DMS114 treated with DMSO at 0.1 percent for 48 hours (cell line): ENCODE measurements at regions not wholly inside any gene's neighbourhood (a gene's known extent, or its start where the extent isn't known, plus 50 kb on each side); places are given as distances from the start of the nearest gene placed in this dataset.
A peak's percentile ranks its signal among the peaks of the same experiment; 100 is the strongest.

ENCODE experiments used
- DNase-seq: peaks from one replicate; lab custom pipeline; 2025; ENCODE audit not compliant: unreplicated experiment; lab: John Stamatoyannopoulos, UW

DNA sequence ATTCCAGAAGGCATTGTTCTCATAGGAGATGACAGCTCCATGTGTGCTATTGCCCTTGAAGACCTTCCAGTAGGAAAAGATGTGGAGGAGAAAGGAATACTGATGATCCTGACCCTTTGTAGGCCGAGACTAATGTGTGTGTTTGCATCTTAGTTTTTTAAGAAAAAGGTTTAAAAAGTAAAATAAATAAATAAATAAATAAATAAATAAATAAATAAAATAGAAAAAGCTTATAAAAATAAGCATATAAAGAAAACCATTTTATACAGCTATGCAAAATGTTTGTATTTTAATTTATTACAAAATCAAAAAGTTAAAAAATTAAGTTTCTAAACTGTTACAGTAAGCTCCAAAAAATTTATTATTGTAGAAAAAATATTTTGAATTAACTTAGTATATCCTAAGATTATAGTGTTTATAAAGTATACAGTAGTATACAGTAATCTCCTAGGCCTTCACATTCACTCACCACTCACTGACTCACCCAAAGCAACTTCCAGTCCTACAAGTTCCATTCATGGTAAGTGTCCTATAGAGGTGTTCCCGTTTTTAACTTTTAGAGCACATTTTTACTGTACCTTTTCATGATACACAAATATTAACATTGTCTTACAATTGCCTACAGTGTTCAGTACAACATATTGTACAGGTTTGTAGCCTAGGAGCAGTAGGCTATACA is 435.2 kb upstream of the SEMA3A start:
- no peak for DNase-seq

DNA sequence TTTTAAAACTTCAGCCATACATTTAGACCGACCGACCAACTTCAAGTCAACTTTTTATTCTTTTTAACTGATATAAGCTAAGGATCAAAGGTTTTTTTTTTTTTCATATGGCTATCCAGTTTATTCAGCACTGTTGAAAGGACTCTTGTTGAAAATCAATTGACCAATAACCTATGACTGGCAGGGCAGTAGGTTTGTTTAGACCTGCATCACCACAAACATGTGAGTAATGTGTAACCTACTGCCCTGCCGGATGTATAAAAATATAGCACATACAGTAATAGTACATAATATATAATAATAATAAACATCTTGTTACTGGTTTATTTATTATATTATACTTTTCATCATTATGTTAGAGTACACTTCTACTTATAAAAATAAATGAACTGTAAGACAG is 434.6 kb upstream of the SEMA3A start:
- DNase-seq, result no peak

DNA sequence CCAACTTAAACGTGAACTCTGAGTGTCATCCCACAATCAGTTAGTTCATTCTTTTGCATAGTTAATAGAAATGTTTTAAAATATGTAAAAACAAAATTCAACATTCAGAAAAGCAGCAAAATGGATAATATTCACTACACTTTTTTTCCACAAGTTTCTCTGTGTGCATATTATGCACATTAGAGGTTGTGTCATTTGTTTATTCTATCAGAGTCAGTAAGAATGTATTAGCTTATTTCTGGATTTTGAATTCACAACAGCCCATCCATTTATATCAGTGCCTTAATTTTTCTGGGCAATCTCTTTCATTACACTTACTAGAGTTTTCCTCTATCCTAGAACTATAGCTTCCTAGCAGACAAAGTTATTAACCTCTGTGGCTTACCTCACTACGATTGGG is 432.7 kb upstream of the SEMA3A start:
- DNase-seq, result no peak

- DNase-seq, result no peak
These were observed 430.3 kb upstream of the SEMA3A start for GRCh38 chr7:84624927-84625326.

GRCh38 chr7:84624527-84624926 is 429.9 kb upstream of the SEMA3A start:
- no peak for DNase-seq

DNA sequence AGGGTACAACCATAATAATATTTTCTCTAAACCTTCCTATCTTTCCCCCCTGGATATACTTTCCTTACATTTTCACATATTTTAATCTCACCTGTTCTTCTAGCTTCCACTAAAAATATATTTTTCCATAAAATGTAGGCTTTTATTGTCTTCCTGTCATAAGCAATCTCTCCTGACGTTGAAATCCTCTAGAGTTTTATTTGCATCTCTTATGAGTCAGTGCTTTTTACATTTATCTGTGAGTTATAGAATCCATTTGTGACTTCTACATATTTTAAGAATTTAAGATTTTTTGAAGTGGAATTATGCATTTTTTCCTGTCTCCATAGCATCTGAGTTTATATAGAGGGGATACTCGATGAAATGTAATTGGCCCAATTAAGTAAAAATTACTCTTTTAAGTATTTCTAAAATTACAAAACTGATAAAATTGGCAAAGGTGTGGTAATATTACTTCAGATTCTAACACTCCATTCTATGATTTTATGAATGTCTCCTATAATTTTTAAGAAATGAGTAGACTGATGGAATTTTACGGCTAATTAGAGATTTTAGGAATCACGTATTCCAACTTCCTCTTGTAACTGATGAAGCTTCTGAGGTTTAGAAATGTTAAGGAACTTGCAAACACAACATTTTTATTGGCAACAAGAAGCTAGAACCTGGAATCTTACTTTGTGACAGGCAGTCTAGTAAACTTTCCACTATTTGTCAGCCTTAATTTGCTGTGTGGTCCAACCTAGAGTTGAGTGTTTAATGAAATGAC is 422.9 kb upstream of the SEMA3A start:
- DNase-seq, result peak; percentile 60

GRCh38 chr7:84614821-84615501 is 420.4 kb upstream of the SEMA3A start:
- peak; percentile 75 for DNase-seq

DNA sequence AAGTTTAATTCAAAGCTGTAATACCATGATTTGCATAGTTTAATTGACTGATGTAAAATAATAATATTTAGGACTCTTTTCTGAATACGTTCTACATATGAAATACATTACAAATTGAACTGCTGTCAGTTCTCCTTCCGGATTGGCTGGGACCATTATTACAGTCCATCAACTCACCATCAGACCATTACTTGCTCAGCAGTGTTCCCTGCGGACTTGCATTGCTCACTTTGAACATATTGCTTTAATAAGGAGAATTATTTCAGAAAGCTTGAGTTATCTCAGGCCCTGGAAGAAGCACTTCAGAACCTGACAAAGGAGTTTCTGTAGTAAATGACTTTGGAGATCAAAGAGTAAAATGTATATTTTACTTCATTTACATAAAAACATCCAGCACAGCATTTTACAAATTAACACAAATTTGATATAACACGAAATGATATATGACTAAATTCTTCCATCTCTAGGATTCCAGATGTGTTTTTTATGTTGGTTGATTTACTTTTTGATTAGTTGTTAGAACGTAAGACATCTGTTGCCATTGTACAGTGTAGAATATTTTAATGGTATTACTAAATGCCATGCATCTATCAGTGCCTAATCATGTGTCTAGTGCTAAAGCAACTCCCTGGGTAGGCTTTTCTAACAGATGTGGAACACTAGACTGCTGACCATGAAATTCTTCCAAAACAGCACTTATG is 418.5 kb upstream of the SEMA3A start:
- DNase-seq, result peak; percentile 73

DNA sequence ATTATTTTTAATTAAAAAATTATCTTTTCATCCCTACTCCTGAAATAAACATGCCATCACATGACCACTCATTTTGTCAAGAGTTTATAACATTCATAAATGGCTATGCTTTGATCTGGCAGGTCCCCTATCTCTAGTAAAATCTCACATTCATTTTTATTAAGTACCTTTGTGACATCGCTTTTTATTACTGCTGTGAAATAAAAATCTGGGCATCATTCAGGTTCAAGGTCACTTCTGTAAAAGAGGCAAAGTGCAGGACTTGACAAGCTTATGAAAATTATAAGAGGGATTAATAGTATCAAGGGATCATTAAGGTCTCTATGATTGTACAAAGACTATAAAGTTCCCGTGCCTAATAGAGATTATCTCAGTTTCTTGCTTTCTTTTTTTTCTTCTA is 416.8 kb upstream of the SEMA3A start:
- DNase-seq, result no peak

- DNase-seq, result no peak
These were observed 415.8 kb upstream of the SEMA3A start for GRCh38 chr7:84610390-84610789.

GRCh38 chr7:84605301-84605700 is 410.7 kb upstream of the SEMA3A start:
- DNase-seq, result no peak

DNA sequence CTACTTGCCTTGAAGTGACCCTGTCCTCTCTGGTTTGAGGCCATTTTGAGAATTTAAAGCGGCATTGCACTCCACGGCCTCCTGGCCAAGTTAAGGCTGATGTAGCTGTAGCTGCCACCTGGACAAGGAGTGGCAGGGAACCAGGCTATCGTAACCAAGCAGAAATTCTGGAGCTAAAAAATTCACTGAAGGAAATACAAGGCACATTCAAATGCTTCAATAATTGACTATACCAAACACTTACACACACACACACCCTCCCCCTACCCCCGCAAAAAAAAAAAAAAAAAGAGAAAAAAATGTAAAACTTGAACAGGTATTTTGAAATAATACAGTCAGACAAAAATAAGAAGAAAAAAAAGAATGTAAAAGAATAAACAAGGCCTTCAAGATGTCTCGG is 409.0 kb upstream of the SEMA3A start:
- DNase-seq, result no peak

DNA sequence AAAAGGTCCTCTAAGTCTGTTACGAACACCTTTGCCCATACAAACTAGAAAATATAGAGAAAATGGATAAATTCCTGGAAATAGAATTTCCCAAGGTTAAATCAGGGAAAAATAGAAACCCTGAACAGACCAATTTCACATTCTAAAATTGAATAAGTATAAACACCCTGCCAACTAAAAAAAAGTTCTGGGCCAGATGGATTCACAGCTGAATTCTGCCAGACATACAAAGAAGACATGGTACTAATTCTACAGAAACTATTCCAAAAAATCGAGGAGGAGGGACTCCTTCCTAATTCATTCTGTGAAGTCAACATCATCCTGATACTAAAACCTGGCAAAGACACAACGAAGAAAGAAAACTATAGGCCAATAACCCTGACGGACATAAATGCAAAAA is 400.4 kb upstream of the SEMA3A start:
- DNase-seq, result no peak

DNA sequence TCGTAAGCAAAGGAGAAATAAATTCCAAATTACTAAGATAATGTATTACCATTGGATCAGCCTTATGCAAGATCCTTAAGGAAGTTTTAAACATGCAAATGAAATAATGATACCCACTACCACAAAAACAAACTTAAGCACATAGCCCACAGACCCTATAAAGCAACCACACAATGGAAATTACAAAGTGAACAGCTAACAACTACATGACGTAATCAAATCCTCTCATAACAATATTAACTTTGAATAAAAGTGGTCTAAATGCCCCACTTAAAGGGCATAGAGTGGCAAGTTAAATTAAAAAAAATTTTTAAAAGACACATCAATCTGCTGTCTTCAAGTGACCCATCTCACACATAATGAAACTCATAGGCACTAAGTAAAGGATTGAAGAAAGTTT is 397.3 kb upstream of the SEMA3A start:
- no peak for DNase-seq

GRCh38 chr7:84589012-84589411 is 394.4 kb upstream of the SEMA3A start:
- no peak for DNase-seq

- DNase-seq, result no peak
These were observed 388.7 kb upstream of the SEMA3A start for GRCh38 chr7:84583331-84583730.

DNA sequence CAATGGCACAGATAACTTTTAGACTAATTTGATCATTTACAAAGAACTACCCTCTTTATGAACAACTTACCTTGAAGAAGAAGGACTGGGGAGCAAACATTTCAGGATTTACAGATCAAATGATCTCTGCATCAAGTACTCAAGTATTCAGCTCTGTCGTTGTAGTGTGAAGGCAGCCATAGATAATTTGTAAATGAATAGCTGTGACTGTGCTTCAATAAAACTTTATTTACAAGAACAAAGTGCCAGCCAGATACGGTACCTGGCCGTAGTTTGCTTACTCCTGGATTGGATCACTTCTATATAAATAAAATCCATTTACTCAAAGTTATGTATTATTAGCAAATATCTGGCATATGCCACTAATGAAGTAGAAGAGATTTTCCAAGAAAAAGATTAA is 388.2 kb upstream of the SEMA3A start:
- no peak for DNase-seq

- no peak for DNase-seq
These were observed 384.2 kb upstream of the SEMA3A start for GRCh38 chr7:84578825-84579224.

- DNase-seq, result no peak
These were observed 374.2 kb upstream of the SEMA3A start for GRCh38 chr7:84568781-84569180.

GRCh38 chr7:84565345-84566074 is 370.9 kb upstream of the SEMA3A start:
- no peak for DNase-seq

DNA sequence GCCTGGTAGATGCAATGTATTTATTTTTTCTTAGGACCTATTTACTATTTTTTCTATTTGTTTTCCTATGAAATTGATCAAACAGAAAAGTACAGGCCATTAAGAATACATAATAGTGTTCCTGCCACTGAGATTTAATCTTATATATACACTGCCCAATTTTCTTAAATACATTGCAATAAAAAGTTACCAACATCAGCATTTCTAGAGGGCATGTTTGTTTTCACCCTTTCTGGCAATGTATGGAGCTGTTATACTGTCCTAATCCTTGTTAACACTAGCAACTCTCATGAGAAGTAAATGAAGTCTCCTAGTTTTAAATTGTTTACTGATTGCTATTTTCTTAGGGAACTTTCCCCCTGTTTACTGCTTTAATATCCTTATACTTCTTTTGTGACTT is 359.1 kb upstream of the SEMA3A start:
- DNase-seq, result no peak
